IMR-90 (cell line): ENCODE measurements at regions not wholly inside any gene's neighbourhood (a gene's known extent, or its start where the extent isn't known, plus 50 kb on each side); places are given as distances from the start of the nearest gene placed in this dataset.

Experiments used
- ATAC-seq: fragments of 200-7000 bp; cut with Tn5 transposase; 2 replicates; pipeline ENCODE4 v1.9.1; 2020; ENCODE audit warnings: low read depth, mild to moderate bottlenecking, moderate library complexity
- BruUV-seq: library from RNA; stranded (reverse); fragments of 400-500 nt; replicated peaks from 2 replicates; lab custom pipeline; 2021; lab: Mats Ljungman, UMichigan
- CTCF ChIA-PET: fragments of 300-600 bp; formaldehyde crosslinking; extraction: SDS; loops from one replicate; lab custom pipeline; 2021; ENCODE audit warnings: antibody characterized with exemption; lab: Yijun Ruan, JAX
- POLR2A ChIA-PET: fragments of 300-600 bp; sonication (Branson Sonifier 250); formaldehyde crosslinking; loops from one replicate; lab custom pipeline; 2022; ENCODE audit warnings: antibody characterized with exemption; ENCODE audit not compliant: unreplicated experiment; lab: Charles Lee
- DNase-seq: peaks from one replicate; pipeline ENCODE4 v3.0.0; 2013
- H2AFZ ChIP-seq: replicated peaks from 2 replicates; pipeline ENCODE3; 2013; ENCODE audit warnings: low read length, mild to moderate bottlenecking; ENCODE audit not compliant: poor library complexity
- H2AK5ac ChIP-seq: 2 replicates; pipeline ENCODE4 v1.6.1; 2013; ENCODE audit warnings: low read depth, low read length, inconsistent platforms
- H2AK9ac ChIP-seq: replicated peaks from 2 replicates; pipeline ENCODE3; 2013; ENCODE audit warnings: mild to moderate bottlenecking, low read depth, low read length, moderate library complexity; ENCODE audit not compliant: poor library complexity
- H2BK120ac ChIP-seq: 2 replicates; pipeline ENCODE4 v1.6.1; 2013; ENCODE audit warnings: low read depth, low read length, inconsistent platforms
- H2BK15ac ChIP-seq: 3 replicates; pipeline ENCODE4 v1.6.1; 2013; ENCODE audit warnings: low read depth, low read length, inconsistent platforms
- H2BK20ac ChIP-seq: 2 replicates; pipeline ENCODE4 v1.6.1; 2013; ENCODE audit warnings: low read depth, mild to moderate bottlenecking, inconsistent platforms, low read length, moderate library complexity
- H2BK5ac ChIP-seq: 2 replicates; pipeline ENCODE4 v1.6.1; 2013; ENCODE audit warnings: mild to moderate bottlenecking, low read depth, low read length, inconsistent platforms; ENCODE audit not compliant: poor library complexity, severe bottlenecking
- H3K14ac ChIP-seq: replicated peaks from 2 replicates; pipeline ENCODE4 v1.6.1; 2013; ENCODE audit warnings: low read depth, low read length, inconsistent platforms
- H3K18ac ChIP-seq: 2 replicates; pipeline ENCODE4 v1.6.1; 2013; ENCODE audit warnings: low read depth, low read length, control low read depth
- H3K23ac ChIP-seq: 2 replicates; pipeline ENCODE4 v1.6.1; 2013; ENCODE audit warnings: low read depth, low read length, inconsistent platforms
- H3K27ac ChIP-seq: 2 replicates; pipeline ENCODE4 v1.5.1; 2013; ENCODE audit warnings: mild to moderate bottlenecking, control low read depth, low read length; ENCODE audit not compliant: insufficient read depth
- H3K27me3 ChIP-seq: 2 replicates; pipeline ENCODE4 v1.6.1; 2013; ENCODE audit warnings: low read length; ENCODE audit not compliant: control insufficient read depth, insufficient read depth
- H3K36me3 ChIP-seq: 2 replicates; pipeline ENCODE4 v1.6.1; 2013; ENCODE audit warnings: low read length, mixed read lengths; ENCODE audit not compliant: control insufficient read depth, insufficient read depth
- H3K4ac ChIP-seq: 2 replicates; pipeline ENCODE4 v1.6.1; 2013; ENCODE audit warnings: low read depth, low read length, inconsistent platforms
- H3K4me1 ChIP-seq: 2 replicates; pipeline ENCODE4 v1.6.1; 2013; ENCODE audit warnings: low read length, mixed read lengths; ENCODE audit not compliant: control insufficient read depth, insufficient read depth
- H3K4me2 ChIP-seq: 2 replicates; pipeline ENCODE4 v1.6.1; 2013; ENCODE audit warnings: low read depth, mild to moderate bottlenecking, control low read depth, low read length, moderate library complexity
- H3K4me3 ChIP-seq: 2 replicates; pipeline ENCODE4 v1.5.1; 2013; ENCODE audit warnings: low read depth, mild to moderate bottlenecking, control low read depth, low read length, moderate library complexity; ENCODE audit not compliant: insufficient read depth
- H3K56ac ChIP-seq: 2 replicates; pipeline ENCODE4 v1.6.1; 2013; ENCODE audit warnings: low read length, inconsistent platforms; ENCODE audit not compliant: insufficient read depth; ENCODE audit errors: extremely low read depth
- H3K79me1 ChIP-seq, 2 experiments: 2 replicates each; pipeline ENCODE4 v1.6.1; 2013; ENCODE audit warnings: low read length in 2 of 2, inconsistent platforms in 1 of 2, low read depth in 1 of 2
- H3K9ac ChIP-seq: 2 replicates; pipeline ENCODE4 v1.6.1; 2013; ENCODE audit warnings: low read depth, low read length, control low read depth
- H3K9me1 ChIP-seq: 2 replicates; pipeline ENCODE4 v1.6.1; 2013; ENCODE audit warnings: low read length, inconsistent platforms; ENCODE audit not compliant: insufficient read depth
- H3K9me3 ChIP-seq: 2 replicates; pipeline ENCODE4 v1.6.1; 2013; ENCODE audit warnings: low read length; ENCODE audit not compliant: control insufficient read depth, insufficient read depth
- H4K20me1 ChIP-seq: 2 replicates; pipeline ENCODE4 v1.6.1; 2013; ENCODE audit warnings: low read length, inconsistent platforms; ENCODE audit not compliant: insufficient read depth
- H4K5ac ChIP-seq: 2 replicates; pipeline ENCODE4 v1.6.1; 2013; ENCODE audit warnings: mild to moderate bottlenecking, low read depth, low read length, control low read depth
- H4K8ac ChIP-seq, 2 experiments: 2 replicates each; pipeline ENCODE4 v1.6.1; 2013; ENCODE audit warnings: low read depth in 2 of 2, low read length in 2 of 2, control low read depth in 1 of 2, inconsistent platforms in 1 of 2
- H4K91ac ChIP-seq: 2 replicates; pipeline ENCODE4 v1.6.1; 2013; ENCODE audit warnings: low read depth, low read length, inconsistent platforms; ENCODE audit not compliant: insufficient read depth
- BHLHE40 ChIP-seq: fragments of 150-350 bp; IDR thresholded peaks from 2 replicates; pipeline ENCODE4 v1.6.1; 2016; ENCODE audit warnings: mild to moderate bottlenecking, low read depth, low read length
- CEBPB ChIP-seq: IDR thresholded peaks from 2 replicates; pipeline ENCODE4 v1.6.1; 2012; ENCODE audit warnings: low read depth, low read length, improper control_type of control experiment
- CHD1 ChIP-seq: IDR thresholded peaks from 2 replicates; pipeline ENCODE4 v1.6.1; 2012; ENCODE audit warnings: low read depth, low read length, improper control_type of control experiment
- FOS ChIP-seq: fragments of 150-350 bp; IDR thresholded peaks from 2 replicates; pipeline ENCODE4 v1.6.1; 2016; ENCODE audit warnings: low read depth, low read length
- MAFK ChIP-seq: IDR thresholded peaks from 2 replicates; pipeline ENCODE4 v1.6.1; 2012; ENCODE audit warnings: low read depth, low read length, improper control_type of control experiment
- MAZ ChIP-seq: IDR thresholded peaks from 2 replicates; pipeline ENCODE4 v1.6.1; 2012; ENCODE audit warnings: low read depth, mild to moderate bottlenecking, low read length, improper control_type of control experiment, moderate library complexity, borderline replicate concordance
- MXI1 ChIP-seq: IDR thresholded peaks from 2 replicates; pipeline ENCODE4 v1.6.1; 2012; ENCODE audit warnings: low read depth, mild to moderate bottlenecking, low read length, moderate library complexity, borderline replicate concordance
- NFE2L2 ChIP-seq: fragments of 150-350 bp; IDR thresholded peaks from 2 replicates; pipeline ENCODE4 v1.6.1; 2016; ENCODE audit warnings: low read depth, mild to moderate bottlenecking, low read length
- POLR2A ChIP-seq: IDR thresholded peaks from 2 replicates; pipeline ENCODE4 v1.6.1; 2012; ENCODE audit warnings: mild to moderate bottlenecking, low read depth, low read length
- RAD21 ChIP-seq: IDR thresholded peaks from 2 replicates; pipeline ENCODE4 v1.6.1; 2012; ENCODE audit warnings: low read length, improper control_type of control experiment
- RCOR1 ChIP-seq: IDR thresholded peaks from 2 replicates; pipeline ENCODE4 v1.6.1; 2012; ENCODE audit warnings: mild to moderate bottlenecking, low read length, improper control_type of control experiment; ENCODE audit not compliant: insufficient replicate concordance
- RFX5 ChIP-seq: IDR thresholded peaks from 2 replicates; pipeline ENCODE4 v1.8.0; 2012; ENCODE audit warnings: low read depth, mild to moderate bottlenecking, low read length, moderate library complexity
- SMC3 ChIP-seq: fragments of 150-350 bp; IDR thresholded peaks from 2 replicates; pipeline ENCODE4 v1.6.1; 2016; ENCODE audit warnings: low read depth, mild to moderate bottlenecking, antibody characterized with exemption, low read length, moderate library complexity
- WGBS, 2 experiments: methylation state at CpG; one replicate each; pipeline versions ENCODE4 v1.1.5 to v1.1.7; 2013; ENCODE audit warnings: missing lambda C conversion rate in 2 of 2; ENCODE audit not compliant: insufficient read length in 1 of 2; ENCODE audit errors: extremely low coverage in 2 of 2; 5-methylcytosine and 5-hydroxymethylcytosine counted together
- dilution Hi-C: fragments of 300-500 bp; cut with HindIII; formaldehyde crosslinking; loops from one replicate; pipeline ENCODE4 v1.14.3; 2018; ENCODE audit warnings: low sequenced_read_pairs; ENCODE audit not compliant: unreplicated experiment
- in situ Hi-C: fragments of 300-500 bp; cut with MboI; formaldehyde crosslinking; loops from 3 replicates; pipeline ENCODE4 v1.14.3; 2019; ENCODE audit warnings: low sequenced_read_pairs, inconsistent platforms, mixed read lengths
- intact Hi-C: fragments of 100-400 bp; cut with micrococcal nuclease; formaldehyde crosslinking; loops from 2 replicates; pipeline ENCODE4 v1.10.0; 2022
- TF ChIP-seq, protein P1 (sequence below): conservative IDR thresholded peaks from 2 replicates; pipeline ENCODE4 v1.5.1; 2012; ENCODE audit warnings: mild to moderate bottlenecking, low read depth, low read length, improper control_type of control experiment
- TF ChIP-seq, protein P2 (sequence below): fragments of 150-350 bp; IDR thresholded peaks from 2 replicates; pipeline ENCODE4 v1.6.1; 2017; ENCODE audit warnings: mild to moderate bottlenecking, antibody characterized with exemption, low read length, low read depth
- TF ChIP-seq, protein P3 (sequence below): fragments of 150-350 bp; IDR thresholded peaks from 2 replicates; pipeline ENCODE4 v1.6.1; 2016; ENCODE audit warnings: low read depth, mild to moderate bottlenecking, low read length, moderate library complexity, borderline replicate concordance

DNA sequence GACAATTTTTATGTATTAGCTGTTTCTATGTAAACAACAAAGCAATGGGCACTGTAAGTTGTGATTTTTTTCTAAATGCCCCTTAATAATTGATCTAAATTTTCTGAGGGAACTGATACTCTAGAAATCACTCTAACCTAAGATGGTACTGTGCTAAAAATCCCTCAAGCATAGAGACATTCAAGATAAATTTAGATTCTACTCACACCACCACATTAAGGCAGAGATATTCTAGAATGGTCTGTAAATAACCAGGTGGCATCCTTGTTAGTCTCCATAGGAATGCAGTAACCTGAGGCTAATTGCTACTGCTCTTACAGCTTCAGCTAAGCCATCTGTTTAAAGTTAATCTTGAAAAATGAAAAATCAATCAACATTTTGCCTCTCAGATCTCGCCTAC, 87.3 kb downstream of the SLC41A2 start:
- Histone ChIP-seq H3K27ac (no peak overlapping the region), H2BK120ac (no peak overlapping the region), H2BK15ac (no peak overlapping the region), H3K4me1 (no peaks in the 10 kb centered on the region), H3K9me1 (no peaks in the 10 kb centered on the region), H2BK20ac (no peak overlapping the region), H3K27me3 (no peaks in the 10 kb centered on the region), H3K9ac (no peak overlapping the region), H3K4me3 (no peak overlapping the region), H3K23ac (no peak overlapping the region), H3K56ac (no peak overlapping the region), H4K91ac (no peak overlapping the region), H2AK5ac (no peak overlapping the region), H3K4me2 (no peak overlapping the region), H2BK5ac (no peak overlapping the region), H3K36me3 (no peaks in the 10 kb centered on the region), H3K9me3 (no peaks in the 10 kb centered on the region), H2AFZ (no peak overlapping the region), H2AK9ac (no peak overlapping the region), H3K18ac (no peak overlapping the region), H4K20me1 (no peaks in the 10 kb centered on the region), H3K79me1 (no peaks in the 10 kb centered on the region), H3K4ac (no peak overlapping the region), H3K14ac (no peak overlapping the region), H4K8ac (no peak overlapping the region), H4K5ac (no peak overlapping the region)
- no peak for ATAC-seq
- in situ Hi-C loops = loop anchor here (10.0 kb wide), 1 partner anchor 676 kb away; no protein-coding TSS in a partner anchor
- no CpG with 5 or more reads among the region's 1 CpG for WGBS, 2 experiments
- ChIA-PET POLR2A (no interaction called here), CTCF (interaction anchor here (1.1 kb wide), 1 partner anchor 489 kb away, joined by 3 read pairs; no protein-coding TSS in a partner anchor)
- intact Hi-C loops = no loop called here
- no peak for TF ChIP-seq RCOR1
- TF ChIP-seq RAD21 = no peak
- TF ChIP-seq BHLHE40 = no peak
- no peak for TF ChIP-seq CEBPB
- TF ChIP-seq NFE2L2 = no peak
- TF ChIP-seq MAZ = no peak
- TF ChIP-seq, protein P1, sequence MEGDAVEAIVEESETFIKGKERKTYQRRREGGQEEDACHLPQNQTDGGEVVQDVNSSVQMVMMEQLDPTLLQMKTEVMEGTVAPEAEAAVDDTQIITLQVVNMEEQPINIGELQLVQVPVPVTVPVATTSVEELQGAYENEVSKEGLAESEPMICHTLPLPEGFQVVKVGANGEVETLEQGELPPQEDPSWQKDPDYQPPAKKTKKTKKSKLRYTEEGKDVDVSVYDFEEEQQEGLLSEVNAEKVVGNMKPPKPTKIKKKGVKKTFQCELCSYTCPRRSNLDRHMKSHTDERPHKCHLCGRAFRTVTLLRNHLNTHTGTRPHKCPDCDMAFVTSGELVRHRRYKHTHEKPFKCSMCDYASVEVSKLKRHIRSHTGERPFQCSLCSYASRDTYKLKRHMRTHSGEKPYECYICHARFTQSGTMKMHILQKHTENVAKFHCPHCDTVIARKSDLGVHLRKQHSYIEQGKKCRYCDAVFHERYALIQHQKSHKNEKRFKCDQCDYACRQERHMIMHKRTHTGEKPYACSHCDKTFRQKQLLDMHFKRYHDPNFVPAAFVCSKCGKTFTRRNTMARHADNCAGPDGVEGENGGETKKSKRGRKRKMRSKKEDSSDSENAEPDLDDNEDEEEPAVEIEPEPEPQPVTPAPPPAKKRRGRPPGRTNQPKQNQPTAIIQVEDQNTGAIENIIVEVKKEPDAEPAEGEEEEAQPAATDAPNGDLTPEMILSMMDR = no peak
- TF ChIP-seq MAFK = no peak
- no peak for TF ChIP-seq RFX5
- TF ChIP-seq, protein P2, sequence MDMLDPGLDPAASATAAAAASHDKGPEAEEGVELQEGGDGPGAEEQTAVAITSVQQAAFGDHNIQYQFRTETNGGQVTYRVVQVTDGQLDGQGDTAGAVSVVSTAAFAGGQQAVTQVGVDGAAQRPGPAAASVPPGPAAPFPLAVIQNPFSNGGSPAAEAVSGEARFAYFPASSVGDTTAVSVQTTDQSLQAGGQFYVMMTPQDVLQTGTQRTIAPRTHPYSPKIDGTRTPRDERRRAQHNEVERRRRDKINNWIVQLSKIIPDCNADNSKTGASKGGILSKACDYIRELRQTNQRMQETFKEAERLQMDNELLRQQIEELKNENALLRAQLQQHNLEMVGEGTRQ = no peak
- no peak for TF ChIP-seq POLR2A
- TF ChIP-seq CHD1 = no peak
- no peak for TF ChIP-seq SMC3
- TF ChIP-seq MXI1 = no peak
- TF ChIP-seq FOS = no peak
- TF ChIP-seq, protein P3, sequence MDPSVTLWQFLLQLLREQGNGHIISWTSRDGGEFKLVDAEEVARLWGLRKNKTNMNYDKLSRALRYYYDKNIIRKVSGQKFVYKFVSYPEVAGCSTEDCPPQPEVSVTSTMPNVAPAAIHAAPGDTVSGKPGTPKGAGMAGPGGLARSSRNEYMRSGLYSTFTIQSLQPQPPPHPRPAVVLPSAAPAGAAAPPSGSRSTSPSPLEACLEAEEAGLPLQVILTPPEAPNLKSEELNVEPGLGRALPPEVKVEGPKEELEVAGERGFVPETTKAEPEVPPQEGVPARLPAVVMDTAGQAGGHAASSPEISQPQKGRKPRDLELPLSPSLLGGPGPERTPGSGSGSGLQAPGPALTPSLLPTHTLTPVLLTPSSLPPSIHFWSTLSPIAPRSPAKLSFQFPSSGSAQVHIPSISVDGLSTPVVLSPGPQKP = no peak
- dilution Hi-C loops = no loop called here
- no TSS peak for BruUV-seq
- DNase-seq = no peak
